H1 (cell line): ENCODE measurements at regions not wholly inside any gene's neighbourhood (a gene's known extent, or its start where the extent isn't known, plus 50 kb on each side); places are given as distances from the start of the nearest gene placed in this dataset.

Experiments
- CTCF ChIA-PET: fragments of 300-600 bp; sonication (Branson Sonifier 250); formaldehyde crosslinking; loops from one replicate; lab custom pipeline; 2021; ENCODE audit not compliant: partially characterized antibody; lab: Charles Lee
- POLR2A ChIA-PET: fragments of 300-600 bp; sonication (Branson Sonifier 250); formaldehyde crosslinking; loops from one replicate; lab custom pipeline; 2021; ENCODE audit warnings: inconsistent platforms; ENCODE audit not compliant: partially characterized antibody; lab: Charles Lee
- DNase-seq, 2 experiments: peaks; one replicate each; pipeline versions ENCODE4 v3.0.0 to v3.0.0-alpha.2; 2010 to 2022; ENCODE audit warnings: low spot score in 2 of 2, low read depth in 1 of 2, mixed read lengths in 1 of 2
- FAIRE-seq: peaks from 2 replicates; lab custom pipeline; 2011; peaks lifted over from hg19 to GRCh38; lab: Jason Lieb, UNC
- H2AFZ ChIP-seq: 2 replicates; pipeline ENCODE4 v1.8.1; 2012; ENCODE audit warnings: low read length, inconsistent platforms
- H2AK5ac ChIP-seq: 2 replicates; pipeline ENCODE4 v1.6.1; 2013; ENCODE audit warnings: low read depth, low read length
- H2BK120ac ChIP-seq: replicated peaks from 2 replicates; pipeline ENCODE3; 2013; ENCODE audit warnings: low read depth, low read length, inconsistent platforms
- H2BK12ac ChIP-seq: 2 replicates; pipeline ENCODE4 v1.6.1; 2013; ENCODE audit warnings: low read depth, low read length
- H2BK15ac ChIP-seq: 2 replicates; pipeline ENCODE4 v1.6.1; 2013; ENCODE audit warnings: low read length
- H2BK20ac ChIP-seq: 2 replicates; pipeline ENCODE4 v1.6.1; 2013; ENCODE audit warnings: low read length
- H2BK5ac ChIP-seq: 2 replicates; pipeline ENCODE4 v1.6.1; 2013; ENCODE audit warnings: low read depth, low read length
- H3K14ac ChIP-seq: 2 replicates; pipeline ENCODE4 v1.6.1; 2013; ENCODE audit warnings: inconsistent platforms; ENCODE audit not compliant: insufficient read length
- H3K18ac ChIP-seq: 2 replicates; pipeline ENCODE4 v1.6.1; 2013; ENCODE audit warnings: low read length; ENCODE audit errors: extremely low read depth
- H3K23ac ChIP-seq: 2 replicates; pipeline ENCODE4 v1.6.1; 2013; ENCODE audit warnings: inconsistent platforms; ENCODE audit not compliant: insufficient read length
- H3K23me2 ChIP-seq: 2 replicates; pipeline ENCODE4 v1.6.1; 2013; ENCODE audit warnings: low read depth, low read length
- H3K27ac ChIP-seq: 2 replicates; pipeline ENCODE4 v1.6.1; 2011; ENCODE audit warnings: low read depth, low read length, inconsistent platforms
- H3K27me3 ChIP-seq, 4 experiments: replicated peaks in 1 of 4; 1 replicate in 1 of 4; 2 replicates in 3 of 4; pipeline versions ENCODE4 v1.6.1 to v1.8.1; 2011 to 2013; ENCODE audit warnings: low read length in 3 of 4, mild to moderate bottlenecking in 3 of 4, inconsistent platforms in 2 of 4, mixed read lengths in 2 of 4, moderate library complexity in 1 of 4; ENCODE audit not compliant: control insufficient read depth in 3 of 4, insufficient read depth in 3 of 4; ENCODE audit errors: extremely low read depth in 1 of 4
- H3K36me3 ChIP-seq, 4 experiments: 2 replicates each; pipeline versions ENCODE4 v1.6.1 to v1.8.1; 2011 to 2013; ENCODE audit warnings: mild to moderate bottlenecking in 4 of 4, low read length in 3 of 4, moderate library complexity in 2 of 4, control low read depth in 1 of 4, inconsistent platforms in 1 of 4; ENCODE audit not compliant: insufficient read depth in 4 of 4, control insufficient read depth in 2 of 4
- H3K4ac ChIP-seq: replicated peaks from 2 replicates; pipeline ENCODE3; 2013; ENCODE audit warnings: low read length, low read depth, mixed read lengths, inconsistent platforms; ENCODE audit not compliant: insufficient read length
- H3K4me1 ChIP-seq, 4 experiments: replicated peaks in 1 of 4; 1 replicate in 1 of 4; 2 replicates in 3 of 4; pipeline versions ENCODE4 v1.6.1 to v1.8.1; 2011 to 2013; ENCODE audit warnings: low read length in 3 of 4, inconsistent platforms in 2 of 4, mixed read lengths in 1 of 4; ENCODE audit not compliant: insufficient read depth in 4 of 4, control insufficient read depth in 3 of 4
- H3K4me2 ChIP-seq, 2 experiments: 2 replicates each; pipeline versions ENCODE4 v1.6.1 to v1.8.1; 2011 to 2013; ENCODE audit warnings: low read depth in 2 of 2, low read length in 2 of 2, control low read depth in 1 of 2, inconsistent platforms in 1 of 2, mild to moderate bottlenecking in 1 of 2; ENCODE audit not compliant: insufficient read depth in 1 of 2
- H3K4me3 ChIP-seq, 4 experiments: fragments of 200-600, 300-600 bp in 1 of 4; sonication (generic), shearing (Covaris generic), sonication (Bioruptor Twin) in 1 of 4; 2 replicates each; pipeline versions ENCODE4 v1.5.1 to v1.8.1; 2011 to 2016; ENCODE audit warnings: low read length in 4 of 4, low read depth in 3 of 4, control low read depth in 2 of 4, inconsistent platforms in 2 of 4, mild to moderate bottlenecking in 2 of 4, mixed read lengths in 1 of 4, moderate library complexity in 1 of 4; ENCODE audit not compliant: insufficient read depth in 2 of 4; ENCODE audit errors: extremely low read depth in 1 of 4
- H3K56ac ChIP-seq: replicated peaks from 2 replicates; pipeline ENCODE3; 2013; ENCODE audit warnings: low read depth, mild to moderate bottlenecking, mixed read lengths, low read length, inconsistent platforms; ENCODE audit not compliant: insufficient read length
- H3K79me1 ChIP-seq: 2 replicates; pipeline ENCODE4 v1.6.1; 2013; ENCODE audit warnings: low read depth, low read length, control low read depth
- H3K79me2 ChIP-seq, 2 experiments: 2 replicates each; pipeline versions ENCODE4 v1.6.1 to v1.8.1; 2012 to 2013; ENCODE audit warnings: low read length in 2 of 2, mild to moderate bottlenecking in 2 of 2, inconsistent platforms in 1 of 2; ENCODE audit not compliant: insufficient read depth in 2 of 2, control insufficient read depth in 1 of 2
- H3K9ac ChIP-seq, 4 experiments: replicated peaks in 1 of 4; 1 replicate in 1 of 4; 2 replicates in 3 of 4; pipeline versions ENCODE4 v1.6.1 to v1.8.1; 2011 to 2013; ENCODE audit warnings: low read depth in 3 of 4, low read length in 3 of 4, control low read depth in 2 of 4, mild to moderate bottlenecking in 2 of 4, moderate library complexity in 2 of 4, inconsistent platforms in 1 of 4; ENCODE audit errors: extremely low read depth in 1 of 4
- H3K9me3 ChIP-seq, 2 experiments: 2 replicates each; pipeline versions ENCODE4 v1.6.1 to v1.8.1; 2012 to 2013; ENCODE audit warnings: mild to moderate bottlenecking in 2 of 2, moderate library complexity in 2 of 2, control low read depth in 1 of 2, inconsistent platforms in 1 of 2, low read depth in 1 of 2, low read length in 1 of 2, mixed read lengths in 1 of 2; ENCODE audit not compliant: insufficient read depth in 2 of 2
- H4K20me1 ChIP-seq, 2 experiments: replicated peaks in 1 of 2; 2 replicates each; pipeline versions ENCODE3 to v1.8.1; 2011 to 2013; ENCODE audit warnings: inconsistent platforms in 2 of 2, low read length in 2 of 2, mild to moderate bottlenecking in 1 of 2; ENCODE audit not compliant: insufficient read depth in 2 of 2, control insufficient read depth in 1 of 2
- H4K5ac ChIP-seq: 2 replicates; pipeline ENCODE4 v1.6.1; 2013; ENCODE audit warnings: low read length, low read depth, mixed read lengths, inconsistent platforms; ENCODE audit not compliant: insufficient read length
- H4K8ac ChIP-seq: 2 replicates; pipeline ENCODE4 v1.8.0; 2013; ENCODE audit warnings: mild to moderate bottlenecking, moderate library complexity, low read length, inconsistent platforms; ENCODE audit not compliant: insufficient read depth; ENCODE audit errors: extremely low read depth
- H4K91ac ChIP-seq: replicated peaks from 2 replicates; pipeline ENCODE3; 2013; ENCODE audit warnings: low read length, mixed read lengths, inconsistent platforms; ENCODE audit not compliant: insufficient read length
- BCL11A ChIP-seq, 2 experiments: IDR thresholded peaks; one replicate each; pipeline ENCODE4 v1.6.1; 2011; ENCODE audit warnings: low read depth in 2 of 2, low read length in 2 of 2, mild to moderate bottlenecking in 2 of 2
- CBX8 ChIP-seq: fragments of 300-800, 300-1000 bp; sonication (generic); IDR thresholded peaks from 2 replicates; pipeline ENCODE4 v1.7.1; 2016; ENCODE audit warnings: low read depth, low read length, borderline replicate concordance
- CHD2 ChIP-seq: IDR thresholded peaks from 2 replicates; pipeline ENCODE4 v1.6.1; 2012; ENCODE audit warnings: low read length, improper control_type of control experiment
- CREB1 ChIP-seq: IDR thresholded peaks from 2 replicates; pipeline ENCODE4 v1.6.1; 2012; ENCODE audit warnings: inconsistent platforms
- NRF1 ChIP-seq: IDR thresholded peaks from 2 replicates; pipeline ENCODE4 v1.6.1; 2011; ENCODE audit warnings: mild to moderate bottlenecking, low read depth, low read length, improper control_type of control experiment
- RFX5 ChIP-seq: IDR thresholded peaks from 2 replicates; pipeline ENCODE4 v1.6.1; 2011; ENCODE audit warnings: low read depth, low read length, improper control_type of control experiment, borderline replicate concordance
- TBP ChIP-seq: IDR thresholded peaks from 2 replicates; pipeline ENCODE4 v1.6.1; 2011; ENCODE audit warnings: low read depth, low read length, improper control_type of control experiment
- USF2 ChIP-seq: IDR thresholded peaks from 2 replicates; pipeline ENCODE4 v1.6.1; 2011; ENCODE audit warnings: low read length, improper control_type of control experiment
- YY1 ChIP-seq: IDR thresholded peaks from 2 replicates; pipeline ENCODE4 v1.6.1; 2011; ENCODE audit warnings: low read depth, mild to moderate bottlenecking, low read length
- WGBS, 2 experiments: shearing (Covaris generic) in 1 of 2; methylation state at CpG; one replicate each; pipeline versions ENCODE4 v1.1.6 to v1.1.7; 2013 to 2015; ENCODE audit warnings: low lambda C conversion rate in 2 of 2, mixed read lengths in 2 of 2, inconsistent platforms in 1 of 2, low coverage in 1 of 2, missing lambda C conversion rate in 1 of 2; ENCODE audit not compliant: insufficient replicate concordance in 2 of 2, insufficient coverage in 1 of 2, insufficient read length in 1 of 2; ENCODE audit errors: extremely low coverage in 1 of 2, missing lambda C conversion rate in 1 of 2; 5-methylcytosine and 5-hydroxymethylcytosine counted together
- TF ChIP-seq, protein P1 (sequence below): IDR thresholded peaks from 2 replicates; pipeline ENCODE4 v1.6.1; 2011; ENCODE audit warnings: low read depth, mild to moderate bottlenecking, low read length; ENCODE audit not compliant: insufficient read depth

DNA sequence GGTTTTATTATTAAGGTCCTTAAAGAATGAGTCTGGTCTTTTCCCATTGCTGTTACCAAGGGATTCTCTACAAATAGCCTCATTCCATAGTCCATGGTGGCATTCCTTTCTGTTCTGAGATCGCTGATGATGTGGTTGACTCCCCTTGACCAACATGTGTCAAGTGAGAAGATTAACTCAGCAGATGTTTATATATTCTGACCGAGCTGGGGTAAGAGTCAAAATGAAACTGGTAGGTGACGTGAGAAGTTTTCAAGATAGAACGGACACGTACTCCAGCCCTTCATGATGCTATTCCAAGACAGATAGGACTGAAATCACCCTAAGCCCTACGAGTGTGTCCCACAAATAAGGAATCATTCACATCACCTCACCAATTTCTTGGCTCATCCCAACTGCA is 155.5 kb upstream of the WWC1 start:
- H3K27me3 ChIP-seq: no peaks in the 10 kb centered on the region
- H3K27ac ChIP-seq: no peak overlapping the region
- H2BK12ac ChIP-seq: no peak overlapping the region
- DNase-seq: no peak
- no peak overlapping the region for H2AK5ac ChIP-seq
- no peak overlapping the region for H2BK120ac ChIP-seq
- H3K79me2 ChIP-seq: no peaks in the 10 kb centered on the region
- ChIA-PET POLR2A (interaction anchor here (1.1 kb wide), 1 partner anchor 18 kb away, joined by 3 read pairs; no protein-coding TSS in a partner anchor), CTCF (interaction anchor here (0.8 to 1.7 kb wide), 6 partner anchors 12 to 102 kb away, joined by 3 to 5 read pairs (median 4); no protein-coding TSS in a partner anchor)
- FAIRE-seq: no peak
- no peak overlapping the region for H2BK15ac ChIP-seq
- no peak overlapping the region for H4K91ac ChIP-seq
- H3K36me3 ChIP-seq: no peaks in the 10 kb centered on the region
- H3K4me3 ChIP-seq: no peak overlapping the region
- H3K23ac ChIP-seq: no peak overlapping the region
- no peak overlapping the region for H3K18ac ChIP-seq
- H2AFZ ChIP-seq: no peak overlapping the region
- H3K56ac ChIP-seq: no peak overlapping the region
- H4K5ac ChIP-seq: no peak overlapping the region
- WGBS, 2 experiments: 91% methylated on average over 6 of the region's 6 CpGs; no CpG with 5 or more reads in 1 of the 2 experiments
- H3K4me1 ChIP-seq: peaks cover 0 to 14% (median 7%) of the 10 kb centered on the region in 4 experiments; a peak in 5 of 7 replicates
- H3K4me2 ChIP-seq: no peak overlapping the region
- no peak overlapping the region for H2BK5ac ChIP-seq
- H3K9me3 ChIP-seq: no peaks in the 10 kb centered on the region
- no peak overlapping the region for H4K8ac ChIP-seq
- no peak for TF ChIP-seq NRF1
- TF ChIP-seq RFX5: no peak
- no peak for TF ChIP-seq CBX8
- no peak for TF ChIP-seq YY1
- TF ChIP-seq, protein P1, sequence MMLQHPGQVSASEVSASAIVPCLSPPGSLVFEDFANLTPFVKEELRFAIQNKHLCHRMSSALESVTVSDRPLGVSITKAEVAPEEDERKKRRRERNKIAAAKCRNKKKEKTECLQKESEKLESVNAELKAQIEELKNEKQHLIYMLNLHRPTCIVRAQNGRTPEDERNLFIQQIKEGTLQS: no peak
- no peak for TF ChIP-seq BCL11A (IDR thresholded peaks at IDR 0.05; ENCODE audit: low read depth in 2 of 2, low read length in 2 of 2)
- TF ChIP-seq CREB1: no peak
- no peak for TF ChIP-seq USF2
- TF ChIP-seq TBP: no peak
- TF ChIP-seq CHD2: no peak
- no peaks in the 10 kb centered on the region for H3K79me1 ChIP-seq
- no peaks in the 10 kb centered on the region for H4K20me1 ChIP-seq
- no peak overlapping the region for H3K14ac ChIP-seq
- no peak overlapping the region for H2BK20ac ChIP-seq
- H3K23me2 ChIP-seq: no peaks in the 10 kb centered on the region
- H3K9ac ChIP-seq: no peak overlapping the region
- H3K4ac ChIP-seq: no peak overlapping the region
